ENCODE measurements at regions not wholly inside any gene's neighbourhood (a gene's known extent, or its start where the extent isn't known, plus 50 kb on each side); places are given as distances from the start of the nearest gene placed in this dataset.

DNA sequence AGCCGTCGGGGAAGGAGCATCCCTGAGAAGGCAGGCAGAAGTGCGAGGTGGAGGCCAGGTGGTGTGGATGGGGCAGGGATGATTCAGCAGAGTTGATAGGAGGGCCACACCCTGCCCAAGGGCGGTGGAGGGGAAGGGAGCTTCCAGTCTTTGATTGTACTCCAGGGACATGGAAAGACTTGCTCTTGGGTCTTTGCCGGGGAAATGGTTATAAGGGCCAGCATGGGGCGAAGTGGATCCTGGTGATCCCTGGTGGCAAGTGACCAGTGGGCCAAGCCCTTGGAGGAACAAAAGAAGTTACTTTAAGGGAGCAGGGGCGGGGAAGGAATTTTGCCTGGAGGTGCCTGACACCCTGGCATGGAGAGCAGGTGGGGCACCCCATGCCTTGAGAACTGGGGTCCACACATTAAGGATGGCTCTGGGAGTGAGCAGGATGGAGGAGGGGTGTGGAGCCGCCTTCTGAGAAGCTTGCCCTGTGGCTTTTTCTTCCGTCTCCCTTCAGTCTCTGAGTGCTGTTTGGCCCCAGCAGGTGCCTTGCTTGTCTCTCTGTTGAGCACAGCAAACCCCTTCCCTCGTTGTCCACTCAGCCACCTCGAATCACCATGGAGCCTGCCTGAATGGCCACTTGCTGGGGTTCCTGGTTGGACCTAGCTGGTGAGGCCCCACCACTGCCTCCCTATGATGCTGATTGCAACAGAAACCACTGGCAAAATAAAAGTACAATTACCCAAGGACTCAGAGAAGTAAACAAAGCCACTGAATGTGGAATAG is 83.9 kb downstream of the RAMP3 start:
- no peak overlapping the region for H3K4me3 ChIP-seq (ENCODE audit: low read depth, low read length)
- TF ChIP-seq, protein P1, sequence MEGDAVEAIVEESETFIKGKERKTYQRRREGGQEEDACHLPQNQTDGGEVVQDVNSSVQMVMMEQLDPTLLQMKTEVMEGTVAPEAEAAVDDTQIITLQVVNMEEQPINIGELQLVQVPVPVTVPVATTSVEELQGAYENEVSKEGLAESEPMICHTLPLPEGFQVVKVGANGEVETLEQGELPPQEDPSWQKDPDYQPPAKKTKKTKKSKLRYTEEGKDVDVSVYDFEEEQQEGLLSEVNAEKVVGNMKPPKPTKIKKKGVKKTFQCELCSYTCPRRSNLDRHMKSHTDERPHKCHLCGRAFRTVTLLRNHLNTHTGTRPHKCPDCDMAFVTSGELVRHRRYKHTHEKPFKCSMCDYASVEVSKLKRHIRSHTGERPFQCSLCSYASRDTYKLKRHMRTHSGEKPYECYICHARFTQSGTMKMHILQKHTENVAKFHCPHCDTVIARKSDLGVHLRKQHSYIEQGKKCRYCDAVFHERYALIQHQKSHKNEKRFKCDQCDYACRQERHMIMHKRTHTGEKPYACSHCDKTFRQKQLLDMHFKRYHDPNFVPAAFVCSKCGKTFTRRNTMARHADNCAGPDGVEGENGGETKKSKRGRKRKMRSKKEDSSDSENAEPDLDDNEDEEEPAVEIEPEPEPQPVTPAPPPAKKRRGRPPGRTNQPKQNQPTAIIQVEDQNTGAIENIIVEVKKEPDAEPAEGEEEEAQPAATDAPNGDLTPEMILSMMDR (conservative IDR thresholded peaks at IDR 0.05; ENCODE audit: low read depth, low read length) = no peak
- no peak for DNase-seq (ENCODE audit: low read depth)

DNA sequence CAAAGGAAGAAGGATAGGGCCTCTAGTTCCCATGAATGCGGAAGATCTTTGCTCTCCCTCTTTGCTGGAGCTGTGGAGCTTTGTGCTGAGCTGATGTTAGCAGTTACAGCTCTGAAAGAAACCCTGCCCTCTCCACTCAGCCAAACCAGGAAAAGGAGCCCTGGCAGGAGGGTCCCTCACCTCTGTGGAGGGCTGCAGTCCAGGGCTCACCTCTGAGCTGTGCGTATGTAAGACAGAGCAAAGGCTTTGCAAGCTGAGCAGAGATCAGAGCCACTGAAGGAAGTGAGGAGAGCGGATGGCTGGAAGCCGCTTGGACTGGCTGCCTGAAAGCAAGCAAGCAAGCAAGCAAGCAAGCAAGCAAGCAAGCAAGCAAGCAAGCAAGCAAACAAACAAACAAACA is 84.7 kb downstream of the RAMP3 start:
- DNase-seq (ENCODE audit: low read depth) = no peak
- TF ChIP-seq, protein P1 (conservative IDR thresholded peaks at IDR 0.05; ENCODE audit: low read depth, low read length) = no peak
- H3K4me3 ChIP-seq (ENCODE audit: low read depth, low read length) = no peak overlapping the region

DNA sequence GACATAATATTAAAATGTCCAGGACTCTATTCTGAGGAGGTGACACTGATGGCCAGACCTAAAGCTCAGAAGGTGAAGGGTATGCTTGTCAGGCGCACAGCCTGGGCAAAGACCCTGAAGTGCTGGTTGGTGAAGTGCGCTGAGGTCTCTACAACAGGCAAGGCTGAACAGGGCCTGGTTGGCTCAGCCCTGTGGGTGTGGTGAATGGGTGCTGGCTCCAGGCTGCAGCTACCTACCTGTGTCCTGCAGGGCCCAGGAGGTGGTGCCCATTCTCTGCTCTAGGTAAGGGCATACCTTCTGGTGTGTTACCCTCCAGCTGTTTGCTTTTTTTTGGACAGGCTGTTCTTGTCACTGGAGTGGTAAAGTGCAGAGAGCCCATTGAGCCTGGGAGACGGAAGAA is 85.1 kb downstream of the RAMP3 start:
- DNase-seq (ENCODE audit: low read depth) = no peak
- TF ChIP-seq, protein P1 (conservative IDR thresholded peaks at IDR 0.05; ENCODE audit: low read depth, low read length) = no peak
- H3K4me3 ChIP-seq (ENCODE audit: low read depth, low read length) = no peak overlapping the region

DNA sequence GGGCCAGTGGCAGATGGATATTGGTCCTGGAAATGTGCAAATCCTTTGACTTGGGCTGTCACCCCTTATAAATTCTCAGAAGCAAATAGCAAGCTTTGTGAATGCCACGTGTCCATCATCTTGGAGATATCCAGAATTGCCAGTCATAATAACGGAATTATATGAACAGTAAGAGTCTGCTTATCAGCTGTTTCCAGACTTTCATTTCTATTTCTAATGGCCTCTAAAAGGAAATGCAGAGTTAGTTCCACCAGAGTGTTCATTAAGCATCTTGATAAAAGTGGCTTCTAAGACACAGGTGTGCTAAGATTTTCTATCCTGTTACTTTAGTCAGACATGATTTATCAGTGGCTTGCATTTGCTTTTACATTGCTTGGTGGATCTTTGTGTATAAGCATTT is 87.4 kb downstream of the RAMP3 start:
- TF ChIP-seq, protein P1 (conservative IDR thresholded peaks at IDR 0.05; ENCODE audit: low read depth, low read length) = no peak
- DNase-seq (ENCODE audit: low read depth) = no peak
- H3K4me3 ChIP-seq (ENCODE audit: low read depth, low read length) = no peak overlapping the region

DNA sequence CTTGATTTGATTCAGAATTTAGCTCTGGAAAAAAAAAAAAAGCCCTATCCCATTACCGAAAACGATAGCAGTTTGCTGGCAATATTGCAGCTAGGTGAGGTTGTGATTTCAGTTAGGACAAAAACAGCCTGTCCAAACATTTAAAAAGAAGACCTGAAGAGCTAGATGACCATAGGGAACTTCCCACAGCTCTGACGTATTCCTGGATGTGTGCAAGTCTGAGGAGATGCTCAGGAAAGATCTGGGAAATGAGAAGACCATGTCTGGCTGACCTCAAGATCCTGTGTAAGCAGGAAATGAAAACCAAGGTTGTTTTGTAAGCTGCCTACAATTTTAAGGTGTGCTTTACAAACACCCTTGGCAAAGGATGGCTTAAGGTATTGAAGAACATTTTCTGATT is 88.7 kb downstream of the RAMP3 start:
- no peak for DNase-seq (ENCODE audit: low read depth)
- H3K4me3 ChIP-seq (ENCODE audit: low read depth, low read length) = no peak overlapping the region
- TF ChIP-seq, protein P1 (conservative IDR thresholded peaks at IDR 0.05; ENCODE audit: low read depth, low read length) = no peak

DNA sequence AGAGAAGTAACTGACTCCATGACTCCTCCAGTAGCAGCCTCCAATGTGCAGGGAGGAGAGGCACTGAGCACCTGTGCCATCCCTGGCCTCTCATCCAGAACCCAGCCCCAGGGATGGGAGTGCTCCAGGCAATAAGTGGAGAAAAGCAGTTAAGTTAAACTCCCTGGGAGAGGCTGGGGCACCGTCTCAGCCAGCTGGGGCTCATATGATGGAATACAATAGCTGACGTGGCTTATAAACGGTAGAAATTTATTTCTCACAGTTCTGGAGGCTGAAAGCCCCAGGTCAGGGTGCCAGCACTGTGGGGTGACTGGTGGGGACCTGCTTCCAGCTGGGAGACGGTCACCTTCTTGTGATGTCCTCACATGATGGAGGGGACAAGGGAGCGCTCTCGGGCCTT is 94.7 kb downstream of the RAMP3 start:
- H3K4me3 ChIP-seq (ENCODE audit: low read depth, low read length) = no peak overlapping the region
- TF ChIP-seq, protein P1 (conservative IDR thresholded peaks at IDR 0.05; ENCODE audit: low read depth, low read length) = no peak
- DNase-seq (ENCODE audit: low read depth) = no peak

DNA sequence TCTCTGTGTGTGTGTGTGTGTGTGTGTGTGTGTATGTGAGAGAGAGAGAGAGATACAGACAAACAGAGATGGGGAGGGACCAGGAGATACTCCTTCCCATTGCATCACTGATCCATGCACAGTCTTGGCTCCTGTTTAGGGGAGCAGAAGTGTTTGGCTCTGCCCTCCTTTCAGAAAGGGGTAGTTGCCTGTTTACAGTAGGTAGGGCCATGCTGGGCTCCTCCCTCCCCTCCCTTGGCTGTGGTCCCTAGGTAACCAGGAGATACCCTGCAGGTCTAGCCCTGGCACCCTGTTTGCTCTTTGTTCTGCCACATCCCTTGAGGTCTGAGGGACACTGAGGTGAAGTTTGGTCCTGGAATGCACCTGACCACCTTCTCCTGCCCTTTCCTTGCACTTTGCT is 95.3 kb downstream of the RAMP3 start:
- no peak overlapping the region for H3K4me3 ChIP-seq (ENCODE audit: low read depth, low read length)
- no peak for DNase-seq (ENCODE audit: low read depth)
- TF ChIP-seq, protein P1 (conservative IDR thresholded peaks at IDR 0.05; ENCODE audit: low read depth, low read length) = no peak
